HT-29 (cell line): ENCODE measurements at regions not wholly inside any gene's neighbourhood (a gene's known extent, or its start where the extent isn't known, plus 50 kb on each side); places are given as distances from the start of the nearest gene placed in this dataset.

ENCODE experiments used
- DNase-seq: peaks from one replicate; pipeline ENCODE4 v3.0.0-alpha.2; 2015; ENCODE audit warnings: low spot score

- DNase-seq, result no peak
Observed at GRCh38 chr6:145225500-145225899, 509.8 kb downstream of the EPM2A start.

- no peak for DNase-seq
Observed at GRCh38 chr6:145227593-145227992, 507.7 kb downstream of the EPM2A start.

DNA sequence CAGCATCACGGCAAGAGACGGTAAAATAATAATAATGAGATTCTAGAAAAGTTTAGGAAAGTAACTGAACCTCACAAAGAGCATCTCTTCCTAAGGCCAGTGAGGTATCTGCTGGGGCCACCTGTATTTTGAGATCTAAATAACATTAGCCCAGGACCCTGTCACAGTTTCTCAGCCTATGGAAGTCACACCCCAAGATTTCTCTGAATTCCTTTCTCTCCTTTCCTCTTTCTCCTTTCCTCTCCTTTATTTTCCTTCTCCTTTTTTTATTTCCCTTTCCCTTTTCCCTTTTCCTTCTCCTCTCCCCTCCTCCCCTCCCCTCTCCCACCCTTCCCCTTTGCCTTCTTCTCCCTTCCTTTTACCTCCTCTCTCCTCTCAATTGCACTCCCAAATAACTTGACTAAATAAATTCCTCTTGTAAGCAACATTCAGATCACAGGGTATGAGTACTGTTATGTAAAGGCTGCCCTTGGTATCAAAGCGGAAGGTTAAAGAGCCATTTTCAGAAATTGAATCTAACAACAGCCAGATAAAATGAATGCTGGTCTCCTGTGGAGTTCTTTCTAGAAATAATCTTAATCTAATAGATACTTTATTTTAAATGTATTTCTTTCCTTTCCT is 506.2 kb downstream of the EPM2A start:
- no peak for DNase-seq

GRCh38 chr6:145233955-145234354 is 501.4 kb downstream of the EPM2A start:
- DNase-seq, result no peak

- DNase-seq, result no peak
Observed at GRCh38 chr6:145235207-145235606, 500.1 kb downstream of the EPM2A start.

- no peak for DNase-seq
Observed at GRCh38 chr6:145238787-145239186, 496.5 kb downstream of the EPM2A start.

- no peak for DNase-seq
Observed at GRCh38 chr6:145241039-145241438, 494.3 kb downstream of the EPM2A start.

DNA sequence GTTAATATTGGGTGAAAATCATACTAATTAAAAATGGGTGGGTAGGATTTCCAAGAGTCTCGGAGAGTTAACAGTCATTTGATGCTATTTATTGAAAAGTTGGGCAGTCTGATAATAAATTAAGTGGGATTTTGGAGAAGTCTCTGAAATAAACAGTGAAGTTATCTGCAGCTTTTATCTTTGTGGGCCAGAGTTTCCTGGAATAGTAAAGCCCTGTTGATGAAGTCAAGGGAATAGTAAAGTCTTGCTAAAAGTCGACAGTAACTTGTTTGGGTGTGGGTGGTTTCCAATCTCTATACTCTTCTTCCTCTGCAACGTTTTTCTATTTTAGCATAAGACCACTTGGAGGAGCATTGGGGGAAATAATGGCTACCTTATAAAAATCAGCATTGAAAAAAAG is 493.6 kb downstream of the EPM2A start:
- DNase-seq, result no peak

DNA sequence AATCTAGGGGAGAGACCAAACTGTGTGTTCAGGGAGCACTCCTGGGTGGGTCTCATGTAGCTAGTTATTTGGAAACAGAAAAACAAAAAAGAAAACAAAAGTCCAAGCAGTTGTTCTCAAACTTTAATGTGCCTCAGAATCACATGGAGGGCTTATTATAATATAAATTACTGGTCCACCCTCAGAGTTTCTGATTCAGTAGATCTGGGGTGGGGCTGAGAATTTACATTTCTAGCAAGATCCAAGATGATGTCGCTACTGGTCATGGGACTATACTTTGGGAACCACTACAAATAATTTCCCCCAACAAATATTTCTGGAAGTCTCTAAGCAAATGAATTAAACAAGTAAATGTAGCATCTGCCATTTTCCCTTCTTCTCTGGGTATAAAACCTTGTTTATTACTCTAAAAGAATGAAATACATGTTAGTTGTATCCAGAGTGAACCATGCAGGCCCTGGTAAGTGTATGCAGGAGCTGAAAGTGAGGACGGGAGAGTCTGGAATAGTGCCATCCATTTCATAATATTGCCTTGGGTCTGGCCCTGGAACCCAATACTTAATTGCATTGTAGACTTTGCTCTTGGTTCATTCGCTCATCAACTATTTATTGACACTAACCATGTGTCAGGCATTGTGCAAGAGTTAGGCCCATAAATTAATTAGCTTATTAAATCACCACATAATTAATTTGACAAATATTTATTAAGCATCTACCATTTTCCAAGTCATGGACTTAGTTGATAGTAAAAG is 490.8 kb downstream of the EPM2A start:
- DNase-seq, result no peak

DNA sequence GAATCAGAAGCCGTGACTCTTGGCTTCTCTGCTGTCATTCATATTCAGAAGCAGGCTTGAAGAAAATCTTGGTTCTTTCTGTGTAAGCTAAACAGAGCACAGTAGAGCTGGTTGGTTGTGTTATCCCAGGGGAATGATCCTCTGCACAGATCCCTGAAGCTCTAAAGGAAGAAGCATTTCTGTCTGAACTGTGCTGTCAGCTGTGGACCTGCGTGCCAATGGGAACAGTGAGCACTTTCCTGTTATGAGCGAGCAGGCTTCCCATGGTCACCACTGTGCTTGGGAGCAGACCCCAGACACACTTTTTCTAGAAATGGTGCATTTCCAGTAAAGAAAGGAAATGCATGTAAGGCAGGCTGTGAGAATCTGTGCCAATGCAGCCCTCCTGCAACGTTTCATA is 490.2 kb downstream of the EPM2A start:
- no peak for DNase-seq

- DNase-seq, result no peak
Observed at GRCh38 chr6:145247692-145248419, 487.5 kb downstream of the EPM2A start.

- DNase-seq, result no peak
Observed at GRCh38 chr6:145250436-145250835, 484.9 kb downstream of the EPM2A start.

- DNase-seq, result no peak
Observed at GRCh38 chr6:145252737-145253136, 482.6 kb downstream of the EPM2A start.

GRCh38 chr6:145254649-145255401 is 480.5 kb downstream of the EPM2A start:
- no peak for DNase-seq

GRCh38 chr6:145257704-145258103 is 477.6 kb downstream of the EPM2A start:
- DNase-seq, result no peak

- DNase-seq, result no peak
Observed at GRCh38 chr6:145258122-145258521, 477.2 kb downstream of the EPM2A start.

DNA sequence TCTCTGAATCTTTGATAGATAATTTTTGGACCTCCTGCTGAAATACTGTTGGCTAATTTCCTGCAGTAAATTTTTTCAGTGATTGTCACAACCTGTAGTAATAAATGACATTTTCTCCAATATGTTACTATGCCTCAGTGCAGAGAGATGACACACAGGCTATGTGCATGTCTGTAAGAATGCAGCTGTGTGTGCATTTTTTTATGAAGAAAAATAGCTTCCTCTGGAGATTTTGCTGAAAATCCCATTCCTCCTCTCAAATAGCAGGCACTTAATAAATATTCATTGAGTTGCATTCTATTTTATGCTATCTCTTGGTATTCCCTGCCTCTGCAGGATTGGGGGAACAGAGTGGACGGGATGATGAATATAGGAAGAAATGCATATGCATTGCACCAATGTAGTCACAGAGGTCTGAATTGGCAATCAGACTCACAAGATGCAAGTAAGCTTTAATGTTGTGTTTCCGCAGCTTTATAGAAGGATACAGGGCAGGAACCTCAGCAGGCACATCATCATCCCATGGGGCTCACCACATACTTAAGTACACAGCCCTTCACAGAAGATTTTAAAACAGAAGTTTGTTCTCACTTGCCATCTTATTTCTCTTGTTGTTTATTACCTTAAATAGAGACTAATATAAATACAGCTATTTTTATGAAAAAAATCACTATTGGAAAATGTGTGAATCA is 474.7 kb downstream of the EPM2A start:
- no peak for DNase-seq

DNA sequence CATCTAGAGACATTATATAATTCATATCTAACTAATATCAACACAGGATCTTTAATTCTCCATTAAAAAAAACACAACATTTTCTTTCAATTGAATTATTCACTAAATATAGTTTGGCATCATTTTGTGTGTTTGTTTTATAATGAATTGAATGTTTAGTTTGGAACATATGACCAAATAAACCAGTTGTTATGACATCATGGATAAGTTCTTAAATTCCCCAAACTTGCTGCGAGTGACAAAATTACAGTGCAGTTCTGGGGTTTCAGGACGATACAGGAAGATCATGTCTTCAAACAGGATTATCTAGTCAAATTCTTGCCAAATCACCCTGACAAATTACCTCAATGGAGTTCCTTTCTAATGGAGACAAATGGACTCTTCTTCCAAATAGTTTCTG is 473.6 kb downstream of the EPM2A start:
- no peak for DNase-seq

- no peak for DNase-seq
Observed at GRCh38 chr6:145262771-145263170, 472.5 kb downstream of the EPM2A start.

DNA sequence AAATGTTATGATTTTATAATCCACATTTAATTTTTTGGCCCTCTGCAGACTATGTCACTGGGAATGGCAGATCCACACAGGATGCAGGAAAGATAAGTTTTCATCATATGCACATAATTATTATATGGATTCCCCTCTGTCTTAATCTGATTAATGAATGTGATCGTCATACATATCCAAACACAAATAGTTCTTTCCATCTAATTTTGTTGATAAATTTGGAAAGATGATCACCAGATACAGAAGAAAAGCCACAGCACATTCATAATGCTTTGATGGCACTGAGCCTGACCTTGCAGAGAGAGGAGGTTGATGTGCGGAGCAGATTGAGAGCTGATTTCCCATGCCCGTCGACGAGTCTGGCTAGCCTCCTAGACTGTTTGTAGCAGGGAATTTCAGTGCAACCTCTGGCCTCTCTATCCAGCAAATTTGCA is 471.5 kb downstream of the EPM2A start:
- DNase-seq, result no peak

- no peak for DNase-seq
Observed at GRCh38 chr6:145266432-145267075, 468.8 kb downstream of the EPM2A start.
